ENCODE measurements at regions not wholly inside any gene's neighbourhood (a gene's known extent, or its start where the extent isn't known, plus 50 kb on each side); places are given as distances from the start of the nearest gene placed in this dataset.

DNA sequence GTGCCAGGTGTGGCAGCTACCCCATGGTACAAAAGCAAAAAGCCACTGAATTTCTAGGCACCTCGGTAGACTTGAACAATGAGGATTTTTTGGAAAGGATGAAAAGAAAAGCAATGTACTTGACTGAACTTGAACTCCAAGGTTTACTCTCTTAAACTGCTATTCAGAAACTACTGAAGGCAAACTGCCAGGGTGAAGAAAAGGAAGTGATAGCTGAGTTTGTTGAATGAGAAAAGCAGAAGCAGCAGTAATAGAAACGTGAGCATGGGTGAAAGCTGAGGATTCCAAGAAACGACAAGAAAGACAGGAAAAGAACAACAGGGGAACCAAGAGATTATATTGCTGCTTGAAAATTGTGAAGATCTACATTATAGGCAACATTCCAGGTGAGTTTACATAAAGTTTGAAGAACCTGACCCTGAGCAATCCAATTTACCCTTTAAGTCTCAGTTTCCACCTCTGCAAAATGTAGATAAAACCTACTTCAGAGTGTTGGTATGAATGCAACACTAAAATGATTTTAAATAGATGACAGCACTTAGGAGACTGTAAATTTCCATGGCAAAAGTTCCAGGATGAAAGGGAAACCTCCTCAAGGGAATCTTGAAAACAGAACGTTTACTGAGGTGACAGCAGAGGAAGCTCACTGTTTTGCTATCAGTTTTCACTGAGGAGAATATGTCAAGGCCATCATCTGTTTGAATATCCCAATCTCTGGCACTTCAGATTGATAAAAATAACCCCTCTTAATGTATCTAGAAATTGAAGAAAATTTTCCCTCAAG is 245.8 kb downstream of the SPATA31D1 start:
- DNase-seq: no peak

DNA sequence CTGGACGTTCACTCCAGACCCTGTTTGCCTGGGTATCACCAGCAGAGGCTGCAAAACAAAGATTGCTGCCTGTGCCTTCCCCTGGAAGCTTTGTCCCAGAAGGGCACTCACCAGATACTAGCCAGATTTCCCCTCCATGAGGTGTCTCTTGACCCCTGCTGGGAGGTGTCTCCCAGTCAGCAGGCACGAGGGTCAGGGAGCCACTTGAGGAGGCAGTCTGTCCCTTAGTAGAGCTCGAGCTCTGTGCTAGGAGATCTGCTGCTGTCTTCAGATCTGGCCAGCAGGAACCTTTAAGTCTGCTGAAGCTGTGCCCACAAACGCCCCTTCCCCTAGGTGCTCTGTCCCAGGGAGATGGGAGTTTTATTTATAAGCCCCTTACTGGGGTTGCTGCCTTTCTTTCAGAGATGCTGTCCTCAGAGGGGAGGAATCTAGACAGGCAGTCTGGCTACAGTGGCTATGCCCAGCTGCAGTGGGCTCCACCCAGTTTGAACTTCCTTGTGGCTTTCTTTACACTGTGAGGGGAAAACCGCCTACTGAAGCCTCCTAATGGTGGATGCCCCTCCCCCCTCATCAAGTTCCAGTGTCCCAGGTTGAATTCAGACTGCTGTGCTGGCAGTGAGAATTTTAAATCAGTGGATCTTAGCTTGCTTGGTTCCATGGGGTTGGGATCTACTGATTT is 253.9 kb downstream of the SPATA31D1 start:
- no peak for DNase-seq

DNA sequence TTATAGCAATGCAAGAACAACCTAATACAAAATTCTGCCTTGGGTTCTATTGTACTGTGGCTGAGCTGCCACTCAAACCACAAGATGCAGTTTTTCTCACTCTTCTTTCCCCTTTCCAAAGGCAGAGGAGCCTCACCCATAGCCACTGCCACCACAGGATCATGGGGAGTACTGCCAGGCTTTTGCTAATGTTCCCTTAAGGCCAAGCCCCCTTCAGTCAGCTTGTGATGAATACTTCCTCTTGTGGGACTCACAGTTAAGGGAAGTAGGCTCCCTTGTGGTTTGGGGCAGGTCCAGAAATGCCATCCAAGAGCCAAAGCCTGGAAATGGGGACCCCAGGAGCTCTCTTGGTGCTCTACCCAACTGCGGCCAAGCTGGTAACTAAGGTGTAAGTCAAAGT is 258.7 kb downstream of the SPATA31D1 start:
- DNase-seq: peak; percentile 11

DNA sequence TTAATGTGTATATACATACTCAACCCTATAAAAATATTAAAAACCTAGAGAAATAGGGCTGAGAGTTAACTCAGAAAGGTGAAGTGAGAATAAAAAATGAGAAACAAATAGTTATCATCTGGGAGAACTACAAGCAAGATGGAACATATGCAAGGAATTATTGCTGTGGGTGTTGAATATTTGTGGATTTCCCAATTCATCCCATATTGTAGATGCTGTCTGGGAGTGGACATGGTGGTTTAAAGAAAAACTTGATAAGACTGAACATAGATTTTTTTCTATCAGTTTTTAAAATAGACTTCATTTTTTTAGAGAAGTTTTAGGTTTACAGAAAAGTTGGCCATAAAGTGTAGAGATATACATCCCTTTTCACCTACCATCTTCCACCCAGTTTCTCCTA is 263.5 kb downstream of the SPATA31D1 start:
- DNase-seq: peak; percentile 55

DNA sequence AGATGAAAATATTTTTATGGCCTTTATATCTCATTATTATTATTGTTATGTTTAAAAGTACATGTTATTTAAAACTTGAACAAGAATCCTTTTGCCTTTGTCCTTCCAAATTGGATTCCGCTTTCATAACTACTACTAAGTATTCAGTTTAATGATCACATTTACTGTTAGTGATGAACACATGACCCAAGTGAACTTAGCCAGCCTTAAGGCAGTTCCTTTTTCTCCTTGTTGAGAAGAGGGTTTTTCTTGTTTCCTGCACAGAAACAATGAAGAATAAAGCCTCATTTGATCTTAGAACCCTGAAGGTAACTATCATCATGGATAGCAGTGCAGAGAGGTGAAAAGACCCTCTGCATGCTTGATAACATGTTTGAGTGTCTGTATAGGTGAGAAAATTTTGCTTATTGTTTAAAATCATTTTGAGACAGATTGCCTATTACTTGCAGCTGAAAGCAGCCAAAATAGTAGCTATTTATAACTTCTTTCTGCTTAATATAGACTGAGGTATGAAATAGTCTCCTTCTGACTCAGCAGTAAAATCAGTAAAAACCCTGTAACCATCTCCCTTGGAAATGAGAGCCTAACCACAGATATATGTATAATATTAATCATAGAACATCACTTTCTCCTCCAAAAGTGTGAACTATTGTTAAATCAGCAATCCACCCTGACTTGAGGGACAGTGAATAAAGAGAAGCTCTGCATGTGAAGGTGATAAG is 266.2 kb downstream of the SPATA31D1 start:
- DNase-seq: peak; percentile 79

DNA sequence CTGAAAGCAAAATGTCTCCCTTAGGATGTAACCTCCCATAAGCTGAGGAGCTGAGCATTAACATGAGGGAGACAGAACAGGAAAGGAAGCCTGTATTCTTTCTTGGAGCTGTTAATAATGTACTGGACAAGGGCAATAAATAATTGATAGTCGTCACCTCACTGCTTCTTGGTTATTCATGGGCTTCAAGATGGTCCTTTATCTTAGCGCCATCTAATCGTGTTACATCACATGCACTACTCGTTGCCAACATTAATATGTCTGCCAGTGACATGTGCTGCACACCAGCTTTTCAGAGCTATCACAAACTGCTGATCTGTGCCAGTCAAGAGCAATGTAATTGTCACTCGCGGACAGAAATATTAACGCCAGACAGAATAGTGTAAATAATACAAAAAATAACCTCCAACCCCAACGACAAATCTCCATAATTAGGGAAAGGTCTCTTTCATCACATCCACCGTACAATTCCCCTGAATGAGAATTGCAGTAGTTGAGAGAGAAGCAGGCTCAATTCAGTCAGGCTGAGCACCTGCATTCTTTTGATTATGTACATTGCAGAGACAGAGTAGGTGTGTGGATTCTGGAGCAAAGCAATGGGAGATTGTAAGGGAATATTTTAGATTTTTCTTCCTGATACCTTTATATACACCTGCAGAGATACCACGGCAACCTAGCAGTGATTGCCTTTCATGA is 267.1 kb downstream of the SPATA31D1 start:
- DNase-seq: peak; percentile 51

DNA sequence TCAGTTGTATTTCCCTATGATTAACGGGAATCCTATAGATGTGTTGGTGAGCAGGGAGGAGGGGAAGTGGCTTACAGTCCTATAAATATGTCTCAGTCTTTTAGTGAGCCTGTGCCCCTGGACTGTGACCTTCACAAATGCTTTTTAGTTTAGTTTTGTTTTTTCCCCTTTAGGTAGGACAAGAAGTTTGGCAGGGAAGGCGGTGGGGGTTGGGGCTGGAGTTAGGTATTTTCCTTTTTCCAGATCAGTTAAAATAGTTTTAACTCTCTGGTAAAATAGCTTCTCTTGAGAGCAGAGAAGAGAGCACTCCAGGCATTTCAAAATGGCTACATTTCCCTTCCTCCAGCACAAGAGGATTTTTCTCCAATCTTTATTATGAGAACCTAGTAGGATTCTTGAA is 272.1 kb downstream of the SPATA31D1 start:
- no peak for DNase-seq

DNA sequence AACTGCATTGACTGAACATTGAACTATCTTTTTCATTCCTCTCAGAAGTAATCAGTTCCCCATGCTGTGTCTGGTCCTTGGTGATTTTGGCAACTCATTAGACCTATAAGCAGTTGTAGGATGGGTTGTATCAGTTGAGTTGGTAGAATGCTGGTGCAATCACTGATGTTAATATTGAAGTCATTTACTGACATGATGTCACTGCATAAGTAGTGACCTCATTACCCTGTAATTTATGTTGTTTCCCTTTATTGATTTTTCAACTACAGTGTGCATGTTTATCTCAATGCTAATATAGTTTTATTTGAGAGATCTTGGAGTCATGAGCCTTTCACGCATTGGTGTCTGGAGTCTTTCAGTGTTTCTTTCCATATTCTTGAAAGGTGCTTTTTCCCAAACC is 275.0 kb downstream of the SPATA31D1 start:
- no peak for DNase-seq

DNA sequence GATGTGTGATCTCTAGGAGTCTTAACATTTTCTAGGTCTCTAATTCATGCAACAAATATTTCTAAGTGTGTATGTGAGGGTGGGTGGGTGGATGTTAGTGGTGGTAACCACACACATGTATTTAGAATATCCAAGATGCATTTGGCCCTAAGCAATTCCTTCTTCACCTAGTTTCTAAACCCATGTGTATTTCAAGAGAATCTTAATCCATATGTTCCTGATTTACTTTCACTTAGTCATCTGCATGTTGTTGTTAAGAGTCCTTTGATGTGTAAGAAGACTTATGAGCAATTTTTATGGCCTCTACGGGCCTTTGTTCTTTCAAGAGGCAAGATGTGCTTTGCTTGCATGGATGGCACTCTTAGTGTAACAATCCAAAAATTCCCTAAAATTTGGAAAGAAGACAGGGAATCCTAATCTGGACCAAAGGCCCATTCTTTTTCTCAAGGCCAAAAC is 282.6 kb downstream of the SPATA31D1 start:
- DNase-seq: peak; percentile 99

DNA sequence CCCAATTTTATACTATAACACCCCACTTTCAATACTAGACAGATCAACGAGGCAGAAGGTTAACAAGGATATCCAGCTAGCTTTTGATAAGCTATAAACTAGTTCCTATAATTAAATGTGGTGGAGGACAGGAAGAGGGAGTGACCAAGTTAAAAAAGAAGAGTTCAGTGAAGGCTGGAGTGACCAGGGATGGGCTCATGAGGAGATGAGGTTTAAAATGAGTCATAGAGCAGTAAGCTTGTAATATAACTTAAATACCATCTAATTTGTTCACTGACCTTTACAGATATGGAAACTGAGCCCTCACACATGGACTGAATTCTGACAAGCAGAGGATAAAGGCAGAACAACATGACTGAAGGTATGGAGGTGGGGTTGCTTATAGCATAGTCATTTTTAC is 284.5 kb downstream of the SPATA31D1 start:
- peak; percentile 29 for DNase-seq

DNA sequence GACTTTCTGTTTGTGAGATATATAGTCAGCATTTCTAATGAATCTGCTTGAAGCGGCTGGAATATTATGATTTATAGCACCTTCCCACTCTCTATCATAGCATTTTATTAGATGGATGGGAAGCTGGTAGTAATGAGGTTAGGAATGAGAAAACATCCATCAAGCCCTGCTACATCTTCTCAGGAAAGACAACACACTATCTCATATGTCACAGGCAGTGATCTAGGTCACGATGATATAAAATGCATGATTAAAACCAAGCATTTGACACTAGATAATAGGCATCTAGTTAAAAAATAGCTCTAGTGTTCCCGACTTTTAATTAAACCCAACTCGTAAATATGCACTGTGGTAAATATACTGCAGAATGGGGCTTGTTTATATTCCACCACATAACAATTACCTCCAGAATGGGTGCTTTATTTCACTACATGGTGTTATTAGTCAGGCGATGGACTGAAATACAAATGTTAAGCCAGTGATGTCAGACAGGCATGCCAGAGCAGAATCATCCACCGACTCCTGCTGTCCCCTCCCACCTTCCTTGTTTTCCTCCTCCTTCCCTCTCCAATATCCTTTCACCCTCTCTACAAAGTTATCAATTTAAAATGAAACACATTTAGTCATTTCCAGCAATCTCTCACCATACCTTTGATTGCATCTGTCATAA is 286.8 kb downstream of the SPATA31D1 start:
- DNase-seq: peak; percentile 31

DNA sequence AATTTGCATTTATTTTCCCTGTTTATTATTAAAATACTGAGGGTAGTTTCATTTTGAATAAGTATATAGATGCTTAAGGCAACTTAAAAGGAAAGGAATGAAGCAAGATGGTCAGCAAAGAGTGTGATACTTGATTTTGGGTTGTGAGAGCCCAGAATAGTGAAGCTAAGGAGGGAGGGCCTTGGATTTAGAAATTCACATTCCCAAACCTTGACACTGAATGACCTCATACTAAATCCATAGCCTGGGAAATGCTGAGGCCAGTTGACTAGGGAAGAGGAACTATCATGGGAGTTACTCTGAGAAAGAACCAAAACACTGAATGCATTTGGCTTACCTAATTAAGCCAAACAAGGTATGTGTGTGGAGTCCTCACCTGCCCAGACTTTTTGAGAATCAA is 292.5 kb downstream of the SPATA31D1 start:
- no peak for DNase-seq

DNA sequence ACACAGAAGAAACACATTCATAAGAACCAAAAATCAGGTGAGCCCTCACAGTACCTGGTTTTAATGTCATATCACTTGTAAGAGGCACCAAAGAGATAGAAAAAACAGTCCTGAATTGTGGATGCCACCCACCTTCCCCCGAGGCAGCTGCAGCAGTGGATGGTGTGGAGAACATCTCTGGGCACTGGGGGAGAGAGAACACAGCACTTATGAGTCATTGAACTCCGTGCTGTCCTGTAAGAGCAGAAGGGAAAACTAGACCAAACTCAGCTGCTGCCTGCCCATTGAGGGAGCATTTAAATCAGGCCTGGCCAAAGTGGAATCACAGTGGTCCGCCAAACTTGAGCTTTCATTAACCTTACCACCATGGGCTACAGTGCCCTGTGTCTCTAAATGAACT is 296.2 kb downstream of the SPATA31D1 start:
- DNase-seq: no peak

DNA sequence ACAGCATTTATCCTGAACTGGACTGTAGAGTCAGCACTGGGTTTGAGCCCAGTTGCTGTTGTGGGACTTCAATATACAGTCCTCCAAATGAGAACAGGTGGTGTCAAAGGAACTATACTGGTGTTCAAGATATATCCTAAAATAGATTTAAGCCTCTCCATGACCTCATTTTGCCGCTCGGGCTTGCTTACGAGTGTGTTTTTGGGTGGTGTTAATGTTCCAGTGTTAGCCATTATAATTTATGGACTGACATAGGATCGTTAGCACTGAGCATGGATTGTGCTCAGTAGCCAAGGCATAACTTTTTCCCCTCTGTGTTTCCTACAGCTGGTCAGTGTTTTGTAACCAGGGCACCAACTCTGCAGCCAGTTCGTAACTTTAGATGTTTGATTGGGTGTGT is 306.6 kb downstream of the SPATA31D1 start:
- no peak for DNase-seq

DNA sequence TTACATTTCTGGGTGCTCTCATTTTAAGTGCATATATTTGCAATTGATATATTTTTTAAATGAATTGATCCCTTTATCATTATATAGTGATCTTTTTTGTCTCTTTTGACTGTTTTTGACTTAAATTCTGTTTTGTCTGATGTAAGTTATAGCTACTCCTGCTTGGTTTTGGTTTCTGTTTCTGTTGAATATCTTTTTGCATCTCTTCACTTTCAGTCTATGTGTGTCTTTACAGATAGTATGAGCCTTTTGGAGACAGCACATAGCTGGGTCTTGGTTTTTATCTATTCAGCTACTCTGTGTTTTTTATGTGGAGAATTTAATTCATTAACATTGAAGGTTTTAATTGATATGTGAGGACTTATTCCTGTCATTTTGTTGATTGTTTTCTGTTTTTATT is 311.3 kb downstream of the SPATA31D1 start:
- DNase-seq: no peak

DNA sequence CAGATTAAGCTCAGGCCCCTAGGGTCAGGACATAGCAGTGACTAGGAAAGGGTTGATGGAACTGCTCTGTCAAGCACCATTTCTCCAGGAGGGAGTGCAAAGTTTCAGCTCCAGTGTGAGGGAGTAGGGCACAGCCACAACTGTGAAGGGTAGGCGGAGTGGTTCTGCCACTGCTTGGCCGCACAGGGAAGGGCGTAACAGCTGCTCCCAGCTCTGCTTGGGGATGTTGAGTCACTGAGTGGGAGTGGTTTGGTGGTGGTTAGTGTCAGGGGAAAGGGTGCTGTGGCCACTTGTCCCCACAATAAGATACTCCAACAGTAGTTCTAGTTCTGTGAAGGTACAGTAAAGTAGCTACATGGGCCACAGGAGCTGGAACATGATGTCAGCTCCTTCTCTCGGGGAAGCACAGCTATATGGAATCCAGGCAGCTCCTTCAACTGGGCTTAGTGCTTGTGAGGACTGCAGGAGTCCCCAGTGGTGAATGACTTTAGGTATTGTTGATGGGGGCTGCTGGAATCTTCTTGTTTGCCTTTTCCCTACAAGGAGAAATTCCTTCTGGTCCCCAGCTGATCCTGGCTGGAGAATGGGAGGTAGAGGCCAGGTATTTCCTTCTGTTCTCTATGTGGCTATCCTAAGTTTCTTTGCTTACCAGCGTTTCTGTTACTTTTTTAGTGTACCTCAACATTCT is 314.5 kb downstream of the SPATA31D1 start:
- DNase-seq: no peak

DNA sequence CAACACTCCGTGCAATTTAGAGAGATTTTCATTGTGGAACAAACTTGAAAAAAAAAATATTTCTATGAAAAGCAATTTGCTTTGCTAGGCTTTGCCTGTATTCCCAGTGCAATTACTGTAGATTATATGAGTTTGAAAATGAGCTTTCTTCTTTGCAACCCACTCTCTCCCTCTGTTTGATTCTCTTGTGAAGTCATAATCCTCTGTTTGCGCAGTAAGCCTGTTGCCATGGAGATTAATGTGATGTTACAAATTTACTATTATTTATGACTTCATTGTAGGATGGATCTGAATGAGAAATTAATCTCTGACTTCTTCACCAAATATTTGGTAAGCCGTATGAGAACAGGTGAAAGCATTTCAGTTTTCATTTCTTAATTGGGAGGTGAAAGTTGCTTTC is 320.3 kb downstream of the SPATA31D1 start:
- DNase-seq: no peak

DNA sequence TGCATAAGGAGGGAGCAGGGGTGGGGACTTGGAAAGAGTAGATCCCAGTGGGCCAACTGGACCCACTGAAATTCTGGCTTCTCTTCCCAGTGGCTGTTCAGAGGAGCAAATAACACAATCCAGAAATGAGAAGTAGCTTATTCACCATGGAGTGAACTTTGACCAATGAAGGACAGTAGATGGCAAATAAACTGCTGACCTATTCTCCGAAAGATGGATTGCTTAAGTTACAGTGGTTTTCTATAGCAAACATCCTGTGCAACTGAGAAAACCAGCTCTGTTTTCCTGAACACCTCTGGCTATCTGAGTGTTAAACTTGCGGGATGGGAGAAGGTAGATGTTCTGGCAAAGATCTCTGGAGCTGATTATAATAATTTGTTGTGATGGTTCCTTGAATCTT is 325.1 kb downstream of the SPATA31D1 start:
- DNase-seq: no peak

DNA sequence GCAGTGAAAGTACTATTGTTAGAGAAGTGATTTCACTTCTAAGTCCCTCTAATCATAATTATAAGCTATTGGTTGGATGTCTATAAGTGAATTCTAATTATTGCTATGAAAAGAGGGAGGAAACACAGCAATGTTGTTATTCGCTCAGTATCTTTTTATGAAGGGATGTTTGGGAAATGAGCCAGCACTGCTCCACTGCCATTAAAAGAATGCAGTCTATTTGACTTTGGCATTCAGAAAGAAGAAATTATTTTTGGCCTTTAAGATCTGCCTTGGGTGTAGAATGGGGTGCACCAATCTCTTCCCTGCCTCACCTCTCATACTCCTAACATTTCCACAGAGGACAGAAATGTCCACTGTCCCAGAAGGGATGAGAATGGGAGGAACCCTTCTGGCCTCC is 332.0 kb downstream of the SPATA31D1 start:
- peak; percentile 34 for DNase-seq

DNA sequence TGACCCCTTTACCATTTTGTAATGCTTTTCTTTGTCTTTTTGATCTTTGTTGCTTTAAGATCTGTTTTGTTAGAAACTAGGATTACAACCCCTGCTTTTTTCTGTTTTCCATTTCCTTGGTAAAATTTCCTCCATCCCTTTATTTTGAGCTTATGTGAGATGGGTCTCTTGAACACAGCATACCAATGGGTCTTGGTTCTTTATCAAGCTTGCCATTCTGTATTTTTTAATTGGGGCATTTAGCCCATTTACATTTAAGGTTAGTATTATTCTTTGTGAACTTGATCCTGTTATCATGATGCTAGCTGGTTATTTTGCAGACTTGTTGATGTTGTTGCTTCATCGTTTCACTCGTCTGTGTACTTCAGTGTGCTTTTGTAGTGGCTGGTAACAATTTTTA is 337.3 kb downstream of the SPATA31D1 start:
- no peak for DNase-seq

DNA sequence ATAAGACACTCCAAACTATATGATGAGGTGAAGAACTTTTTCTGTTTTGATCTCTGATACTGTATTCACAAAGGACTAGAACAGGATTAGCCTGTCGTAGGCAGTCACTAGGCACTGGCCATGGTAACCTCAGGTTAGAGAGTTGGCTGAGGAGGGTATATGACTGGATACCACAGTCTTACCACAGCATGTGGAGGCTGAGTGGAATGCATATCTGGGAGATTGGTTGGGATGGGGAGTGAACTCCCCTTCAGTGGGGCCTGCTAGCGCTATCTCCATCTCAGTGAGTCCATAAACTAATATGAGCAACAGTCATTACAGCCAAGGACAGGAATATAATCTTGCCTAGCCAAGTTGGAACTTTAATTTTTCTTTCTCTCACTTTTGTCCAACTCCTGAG is 339.1 kb downstream of the SPATA31D1 start:
- DNase-seq: no peak

DNA sequence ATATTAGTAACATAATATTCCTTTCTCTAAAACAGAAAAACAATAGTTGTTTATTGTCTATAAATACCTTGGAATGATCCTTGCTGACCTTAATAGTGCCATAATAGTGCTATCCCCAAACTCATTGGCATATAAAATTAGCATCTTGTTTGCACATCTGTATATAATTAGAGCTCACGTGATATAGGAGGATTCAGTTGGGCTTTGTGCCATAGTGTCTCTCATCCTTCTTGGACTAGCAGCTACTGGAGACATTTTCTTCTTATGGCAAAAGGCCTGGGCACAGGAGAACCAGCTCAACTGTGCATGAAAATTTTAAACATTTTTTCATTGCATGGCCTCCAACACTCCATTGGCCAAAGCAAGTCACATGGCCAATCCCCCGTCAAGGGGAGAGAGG is 342.5 kb downstream of the SPATA31D1 start:
- DNase-seq: peak; percentile 28

Data from fibroblast of upper back skin (primary cell).